ENCODE measurements at regions not wholly inside any gene's neighbourhood (a gene's known extent, or its start where the extent isn't known, plus 50 kb on each side); places are given as distances from the start of the nearest gene placed in this dataset.

DNA sequence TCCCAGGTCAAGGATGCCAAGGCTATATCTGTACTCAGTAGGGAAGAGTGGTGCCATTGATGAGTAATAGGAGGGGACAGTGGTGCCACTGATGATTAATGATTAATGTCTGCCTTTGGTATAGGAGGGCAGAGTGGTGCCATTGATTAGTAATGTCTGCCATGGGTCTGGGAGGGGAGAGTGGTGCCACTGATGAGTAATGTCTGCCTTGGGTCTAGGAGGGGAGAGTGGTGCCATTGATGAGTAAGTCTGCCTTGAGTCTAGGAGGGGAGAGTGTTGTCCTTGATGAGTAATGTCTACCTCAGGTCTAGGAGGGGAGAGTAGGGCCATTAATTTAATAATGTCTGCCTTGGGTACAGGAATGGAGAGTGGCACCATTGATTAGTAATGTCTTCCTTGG lies 507.8 kb upstream of the EEF2KMT start:
- TF ChIP-seq, protein P1, sequence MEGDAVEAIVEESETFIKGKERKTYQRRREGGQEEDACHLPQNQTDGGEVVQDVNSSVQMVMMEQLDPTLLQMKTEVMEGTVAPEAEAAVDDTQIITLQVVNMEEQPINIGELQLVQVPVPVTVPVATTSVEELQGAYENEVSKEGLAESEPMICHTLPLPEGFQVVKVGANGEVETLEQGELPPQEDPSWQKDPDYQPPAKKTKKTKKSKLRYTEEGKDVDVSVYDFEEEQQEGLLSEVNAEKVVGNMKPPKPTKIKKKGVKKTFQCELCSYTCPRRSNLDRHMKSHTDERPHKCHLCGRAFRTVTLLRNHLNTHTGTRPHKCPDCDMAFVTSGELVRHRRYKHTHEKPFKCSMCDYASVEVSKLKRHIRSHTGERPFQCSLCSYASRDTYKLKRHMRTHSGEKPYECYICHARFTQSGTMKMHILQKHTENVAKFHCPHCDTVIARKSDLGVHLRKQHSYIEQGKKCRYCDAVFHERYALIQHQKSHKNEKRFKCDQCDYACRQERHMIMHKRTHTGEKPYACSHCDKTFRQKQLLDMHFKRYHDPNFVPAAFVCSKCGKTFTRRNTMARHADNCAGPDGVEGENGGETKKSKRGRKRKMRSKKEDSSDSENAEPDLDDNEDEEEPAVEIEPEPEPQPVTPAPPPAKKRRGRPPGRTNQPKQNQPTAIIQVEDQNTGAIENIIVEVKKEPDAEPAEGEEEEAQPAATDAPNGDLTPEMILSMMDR (IDR thresholded peaks at IDR 0.05), result no peak
- no peak for TF ChIP-seq POLR2A (IDR thresholded peaks at IDR 0.05)

All from uterus (tissue), 2 donors.